ENCODE measurements at regions not wholly inside any gene's neighbourhood (a gene's known extent, or its start where the extent isn't known, plus 50 kb on each side); places are given as distances from the start of the nearest gene placed in this dataset.

DNA sequence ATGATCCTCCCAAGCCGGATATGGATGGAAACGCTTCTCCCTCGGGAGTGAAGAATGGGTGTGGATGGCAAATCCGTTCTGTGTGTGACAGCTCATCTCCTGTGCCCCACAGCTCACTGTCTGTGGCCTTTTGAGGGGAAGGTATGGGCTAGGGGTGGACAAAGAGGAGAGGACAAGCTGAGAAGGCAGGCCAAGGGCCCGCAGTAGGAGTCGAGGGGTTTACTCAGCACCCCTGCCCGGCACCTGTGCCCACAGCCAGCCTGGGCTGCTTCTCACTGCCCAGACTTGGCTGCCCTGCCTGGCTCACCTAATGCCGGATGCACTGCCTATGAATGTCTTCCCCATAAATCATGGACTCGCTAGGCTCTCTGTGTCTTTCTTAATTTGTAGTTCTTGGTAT is 503.8 kb downstream of the TCERG1L start:
- Histone ChIP-seq H3K27ac (no peak overlapping the region), H3K9me2 (ENCODE audit: insufficient read depth) (no peaks in the 10 kb centered on the region), H3K4me2 (ENCODE audit: unreplicated experiment) (no peak overlapping the region), H3K9me3 (ENCODE audit: low read depth) (no peaks in the 10 kb centered on the region), H2AFZ (no peak overlapping the region), H3K9ac (no peak overlapping the region), H3F3A (ENCODE audit: insufficient read depth) (no peaks in the 10 kb centered on the region), H3K27me3 (replicated peaks; ENCODE audit: insufficient read depth) (no peaks in the 10 kb centered on the region), H3K79me2 (ENCODE audit: insufficient read depth) (no peaks in the 10 kb centered on the region), H3K4me3 (no peak overlapping the region), H4K20me1 (ENCODE audit: insufficient read depth) (no peaks in the 10 kb centered on the region), H3K36me3 (ENCODE audit: low read depth) (no peaks in the 10 kb centered on the region), H3K4me1 (ENCODE audit: insufficient read depth) (no peaks in the 10 kb centered on the region)
- in situ Hi-C loops (cut with MboI) = no loop called here
- 17 to 19% methylated on average over 9 of the region's 9 CpGs for WGBS, 2 experiments (ENCODE audit: low coverage in 1 of 2, low lambda C conversion rate in 2 of 2, missing lambda C conversion rate in 2 of 2)
- TF ChIP-seq EZH2phosphoT487 (IDR thresholded peaks at IDR 0.05; ENCODE audit: insufficient read depth, low read depth) (no peak), EZH2 (IDR thresholded peaks at IDR 0.05; ENCODE audit: insufficient read depth, poor library complexity, severe bottlenecking) (no peak)
- no peak for DNase-seq

DNA sequence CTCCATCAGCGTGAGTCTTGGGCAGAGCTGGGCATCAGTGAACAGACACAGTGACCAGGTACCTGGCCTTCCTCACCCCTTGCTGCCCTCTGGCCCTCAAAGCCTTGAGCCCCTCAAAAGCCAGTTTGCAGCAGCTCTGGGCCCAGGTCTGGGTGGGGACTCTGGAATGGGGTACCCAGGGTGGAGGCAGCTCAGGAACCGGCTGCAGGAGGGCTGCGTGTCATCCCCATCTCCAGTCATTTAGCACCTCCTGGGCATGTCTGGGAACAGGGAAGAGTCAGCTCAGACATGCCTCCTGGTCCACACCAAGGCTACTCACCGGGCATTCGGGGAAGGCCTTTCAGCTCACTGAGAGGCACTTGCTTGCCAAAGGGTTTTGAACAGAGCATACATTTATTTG is 503.3 kb downstream of the TCERG1L start:
- TF ChIP-seq EZH2phosphoT487 (IDR thresholded peaks at IDR 0.05; ENCODE audit: insufficient read depth, low read depth) = no peak
- TF ChIP-seq EZH2 (IDR thresholded peaks at IDR 0.05; ENCODE audit: insufficient read depth, poor library complexity, severe bottlenecking) = no peak
- Histone ChIP-seq H3K4me1 (ENCODE audit: insufficient read depth) (no peaks in the 10 kb centered on the region), H3K4me2 (ENCODE audit: unreplicated experiment) (no peak overlapping the region), H3K9me3 (ENCODE audit: low read depth) (no peaks in the 10 kb centered on the region), H3K27ac (no peak overlapping the region), H2AFZ (no peak overlapping the region), H3K27me3 (replicated peaks; ENCODE audit: insufficient read depth) (no peaks in the 10 kb centered on the region), H4K20me1 (ENCODE audit: insufficient read depth) (no peaks in the 10 kb centered on the region), H3K9ac (no peak overlapping the region), H3K36me3 (ENCODE audit: low read depth) (no peaks in the 10 kb centered on the region), H3K79me2 (ENCODE audit: insufficient read depth) (no peaks in the 10 kb centered on the region), H3K4me3 (no peak overlapping the region), H3K9me2 (ENCODE audit: insufficient read depth) (no peaks in the 10 kb centered on the region), H3F3A (ENCODE audit: insufficient read depth) (no peaks in the 10 kb centered on the region)
- in situ Hi-C loops (cut with MboI) = no loop called here
- WGBS, 2 experiments (ENCODE audit: low coverage in 1 of 2, low lambda C conversion rate in 2 of 2, missing lambda C conversion rate in 2 of 2) = 28 to 30% methylated on average over 5 of the region's 5 CpGs
- no peak for DNase-seq

DNA sequence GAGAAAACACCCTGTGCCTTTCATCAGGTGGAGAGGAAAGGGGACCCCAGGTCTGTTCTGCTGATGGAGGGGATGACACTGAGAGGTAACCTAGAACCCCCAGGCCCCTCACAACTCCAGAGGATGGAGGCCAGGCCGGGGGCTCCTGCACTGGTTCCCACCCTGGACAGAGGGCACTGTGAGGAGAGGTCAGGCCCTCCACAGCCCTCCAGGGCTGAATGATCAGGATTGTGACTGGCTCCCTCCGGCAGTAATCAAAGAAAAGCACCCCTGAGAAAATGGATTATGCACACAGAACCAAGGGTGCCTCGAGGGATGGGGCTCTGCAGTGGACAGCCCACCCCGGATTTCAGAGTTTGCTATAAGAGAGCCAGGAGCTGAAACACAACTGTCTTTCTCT is 502.8 kb downstream of the TCERG1L start:
- Histone ChIP-seq H3K79me2 (ENCODE audit: insufficient read depth) (no peaks in the 10 kb centered on the region), H4K20me1 (ENCODE audit: insufficient read depth) (no peaks in the 10 kb centered on the region), H3K4me3 (no peak overlapping the region), H3K9me2 (ENCODE audit: insufficient read depth) (no peaks in the 10 kb centered on the region), H3K9ac (no peak overlapping the region), H3K4me1 (ENCODE audit: insufficient read depth) (no peaks in the 10 kb centered on the region), H3K27me3 (replicated peaks; ENCODE audit: insufficient read depth) (no peaks in the 10 kb centered on the region), H3K36me3 (ENCODE audit: low read depth) (no peaks in the 10 kb centered on the region), H2AFZ (no peak overlapping the region), H3K4me2 (ENCODE audit: unreplicated experiment) (no peak overlapping the region), H3K27ac (no peak overlapping the region), H3K9me3 (ENCODE audit: low read depth) (no peaks in the 10 kb centered on the region), H3F3A (ENCODE audit: insufficient read depth) (no peaks in the 10 kb centered on the region)
- no peak for TF ChIP-seq EZH2phosphoT487 (IDR thresholded peaks at IDR 0.05; ENCODE audit: insufficient read depth, low read depth)
- no peak for TF ChIP-seq EZH2 (IDR thresholded peaks at IDR 0.05; ENCODE audit: insufficient read depth, poor library complexity, severe bottlenecking)
- 9 to 12% methylated on average over 4 of the region's 4 CpGs for WGBS, 2 experiments (ENCODE audit: low coverage in 1 of 2, low lambda C conversion rate in 2 of 2, missing lambda C conversion rate in 2 of 2)
- in situ Hi-C loops (cut with MboI) = no loop called here
- no peak for DNase-seq

DNA sequence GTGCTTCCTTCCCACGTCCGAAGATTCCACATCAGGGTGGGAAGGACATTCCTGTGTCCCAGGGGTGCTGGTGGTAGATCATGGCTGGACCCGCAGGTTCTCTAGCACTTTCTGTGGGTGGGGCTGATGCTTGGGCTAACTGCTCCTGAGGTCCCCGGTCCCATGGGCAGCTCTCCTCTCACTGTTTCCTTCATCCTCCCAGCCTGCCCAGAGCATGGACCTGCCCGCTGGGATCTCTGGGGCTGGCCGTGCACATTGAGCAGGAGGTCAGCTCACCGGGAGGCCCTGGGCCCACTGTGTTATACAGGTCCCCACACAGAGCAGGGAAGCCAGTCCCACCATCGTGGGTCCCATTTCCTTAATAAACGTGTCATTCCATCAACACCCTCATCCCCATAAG is 502.3 kb downstream of the TCERG1L start:
- H3K4me1 ChIP-seq (ENCODE audit: insufficient read depth) = no peaks in the 10 kb centered on the region
- no peaks in the 10 kb centered on the region for H3K36me3 ChIP-seq (ENCODE audit: low read depth)
- H3K4me3 ChIP-seq = no peak overlapping the region
- 34 to 36% methylated on average over 9 of the region's 9 CpGs for WGBS, 2 experiments (ENCODE audit: low coverage in 1 of 2, low lambda C conversion rate in 2 of 2, missing lambda C conversion rate in 2 of 2)
- TF ChIP-seq EZH2phosphoT487 (IDR thresholded peaks at IDR 0.05; ENCODE audit: insufficient read depth, low read depth) = no peak
- TF ChIP-seq EZH2 (IDR thresholded peaks at IDR 0.05; ENCODE audit: insufficient read depth, poor library complexity, severe bottlenecking) = no peak
- no peak overlapping the region for H3K9ac ChIP-seq
- H3K4me2 ChIP-seq (ENCODE audit: unreplicated experiment) = no peak overlapping the region
- no peaks in the 10 kb centered on the region for H3K27me3 ChIP-seq (replicated peaks; ENCODE audit: insufficient read depth)
- no peak overlapping the region for H2AFZ ChIP-seq
- no peak for DNase-seq
- in situ Hi-C loops (cut with MboI) = no loop called here
- H3K9me2 ChIP-seq (ENCODE audit: insufficient read depth) = no peaks in the 10 kb centered on the region
- no peaks in the 10 kb centered on the region for H3K79me2 ChIP-seq (ENCODE audit: insufficient read depth)
- H3K9me3 ChIP-seq (ENCODE audit: low read depth) = no peaks in the 10 kb centered on the region
- H3F3A ChIP-seq (ENCODE audit: insufficient read depth) = no peaks in the 10 kb centered on the region
- H4K20me1 ChIP-seq (ENCODE audit: insufficient read depth) = no peaks in the 10 kb centered on the region
- H3K27ac ChIP-seq = no peak overlapping the region

All from GM23248 (cell line).